GM10266 (cell line): ENCODE measurements at regions not wholly inside any gene's neighbourhood (a gene's known extent, or its start where the extent isn't known, plus 50 kb on each side); places are given as distances from the start of the nearest gene placed in this dataset.

Source experiments
- DNase-seq: peaks from one replicate; pipeline ENCODE4 v3.0.0; 2012; ENCODE audit errors: extremely low spot score
- CTCF ChIP-seq: IDR thresholded peaks from 2 replicates; pipeline ENCODE4 v1.5.1; 2012; ENCODE audit warnings: mild to moderate bottlenecking, low read depth; ENCODE audit not compliant: control insufficient read depth, insufficient read depth; ENCODE audit errors: missing control alignments

GRCh38 chr7:119660080-119660479 is 612.9 kb upstream of the KCND2 start:
- TF ChIP-seq CTCF: no peak
- no peak for DNase-seq

GRCh38 chr7:119664601-119665000 is 608.4 kb upstream of the KCND2 start:
- DNase-seq: no peak
- TF ChIP-seq CTCF: no peak

GRCh38 chr7:119665796-119666195 is 607.2 kb upstream of the KCND2 start:
- TF ChIP-seq CTCF: no peak
- DNase-seq: no peak

- TF ChIP-seq CTCF: no peak
- DNase-seq: no peak
Observed at GRCh38 chr7:119681336-119681735, 591.6 kb upstream of the KCND2 start.

GRCh38 chr7:119684763-119685162 is 588.2 kb upstream of the KCND2 start:
- TF ChIP-seq CTCF: no peak
- no peak for DNase-seq

GRCh38 chr7:119685906-119686305 is 587.1 kb upstream of the KCND2 start:
- DNase-seq: no peak
- no peak for TF ChIP-seq CTCF

- no peak for DNase-seq
- no peak for TF ChIP-seq CTCF
Observed at GRCh38 chr7:119688831-119689230, 584.1 kb upstream of the KCND2 start.

GRCh38 chr7:119692541-119692940 is 580.4 kb upstream of the KCND2 start:
- TF ChIP-seq CTCF: no peak
- no peak for DNase-seq
